B cell (primary cell): ENCODE measurements at regions not wholly inside any gene's neighbourhood (a gene's known extent, or its start where the extent isn't known, plus 50 kb on each side); places are given as distances from the start of the nearest gene placed in this dataset.

ENCODE experiments used
- ATAC-seq: fragments of 200-7000 bp; cut with Tn5 transposase; one replicate; pipeline ENCODE4 v1.10.0; 2021; ENCODE audit warnings: low read depth, mild to moderate bottlenecking, moderate number of reproducible peaks, moderate library complexity
- CTCF ChIA-PET: fragments of 350-600 bp; sonication (Branson Sonifier 250); formaldehyde crosslinking; loops from one replicate; lab custom pipeline; 2021; ENCODE audit warnings: antibody characterized with exemption, inconsistent platforms; lab: Charles Lee
- POLR2A ChIA-PET: fragments of 350-600 bp; sonication (Branson Sonifier 250); formaldehyde crosslinking; loops from one replicate; lab custom pipeline; 2021; ENCODE audit warnings: antibody characterized with exemption; lab: Charles Lee
- DNase-seq: peaks from one replicate; pipeline ENCODE4 v3.0.0; 2013
- H2AFZ ChIP-seq: 2 replicates; pipeline ENCODE4 v1.6.1; 2012; ENCODE audit warnings: mild to moderate bottlenecking, low read depth, low read length; ENCODE audit not compliant: insufficient read depth, poor library complexity, severe bottlenecking
- H3K27ac ChIP-seq, 2 donors: 1 replicate in 1 of 2; 2 replicates in 1 of 2; pipeline ENCODE4 v1.5.1; 2012 to 2013; ENCODE audit warnings: low read length in 2 of 2, mild to moderate bottlenecking in 2 of 2, moderate library complexity in 1 of 2
- H3K27me3 ChIP-seq, 4 experiments: fragments of 200-600 bp in 1 of 4; sonication (generic) in 1 of 4; replicated peaks in 1 of 4; 1 replicate in 2 of 4; 2 replicates in 2 of 4; pipeline versions ENCODE4 v1.6.1 to v1.7.0; 2013 to 2016; ENCODE audit warnings: low read length in 3 of 4, mild to moderate bottlenecking in 2 of 4, mixed read lengths in 1 of 4, moderate library complexity in 1 of 4; ENCODE audit not compliant: insufficient read depth in 4 of 4, control insufficient read depth in 3 of 4; ENCODE audit errors: control extremely low read depth in 1 of 4
- H3K36me3 ChIP-seq, 2 experiments: replicated peaks in 1 of 2; 1 replicate in 1 of 2; 2 replicates in 1 of 2; pipeline versions ENCODE4 v1.6.1 to v1.7.1; 2013; ENCODE audit warnings: low read length in 1 of 2; ENCODE audit not compliant: insufficient read depth in 2 of 2, control insufficient read depth in 1 of 2; ENCODE audit errors: control extremely low read depth in 1 of 2, extremely low read depth in 1 of 2
- H3K4me1 ChIP-seq, 2 donors: fragments of 200-600 bp in 1 of 2; sonication (generic) in 1 of 2; 1 replicate in 1 of 2; 2 replicates in 1 of 2; pipeline versions ENCODE4 v1.5.1 to v1.6.1; 2013 to 2017; ENCODE audit warnings: low read length in 2 of 2; ENCODE audit not compliant: control insufficient read depth in 2 of 2, insufficient read depth in 2 of 2
- H3K4me2 ChIP-seq: replicated peaks from 2 replicates; pipeline ENCODE3; 2012; ENCODE audit warnings: mild to moderate bottlenecking, low read depth, low read length; ENCODE audit not compliant: poor library complexity, severe bottlenecking
- H3K4me3 ChIP-seq, 5 experiments: fragments of 200-600 bp in 1 of 5; sonication (generic) in 1 of 5; 1 replicate in 3 of 5; 2 replicates in 2 of 5; pipeline versions ENCODE4 v1.5.1 to v1.7.0; 2011 to 2016; ENCODE audit warnings: low read length in 4 of 5, mild to moderate bottlenecking in 4 of 5, low read depth in 2 of 5, control low read depth in 1 of 5, moderate library complexity in 1 of 5; ENCODE audit not compliant: insufficient read depth in 1 of 5; ENCODE audit errors: control extremely low read depth in 1 of 5, extremely low read depth in 1 of 5
- H3K79me2 ChIP-seq: fragments of 200-600 bp; sonication (generic); one replicate; pipeline ENCODE4 v1.6.0; 2016; ENCODE audit warnings: low read length; ENCODE audit not compliant: control insufficient read depth, insufficient read depth
- H3K9ac ChIP-seq: fragments of 200-600 bp; sonication (generic); 2 replicates; pipeline ENCODE4 v1.6.1; 2017; ENCODE audit warnings: mild to moderate bottlenecking, low read length, moderate library complexity
- H3K9me3 ChIP-seq, 3 donors: one replicate each; pipeline versions ENCODE4 v1.6.1 to v1.7.1; 2013; ENCODE audit warnings: low read length in 2 of 3; ENCODE audit not compliant: control insufficient read depth in 2 of 3, insufficient read depth in 1 of 3; ENCODE audit errors: control extremely low read depth in 1 of 3
- H4K20me1 ChIP-seq: 2 replicates; pipeline ENCODE4 v1.6.0; 2012; ENCODE audit warnings: mild to moderate bottlenecking, low read length; ENCODE audit not compliant: insufficient read depth, control insufficient read depth, poor library complexity, severe bottlenecking
- H3K27ac Mint-ChIP-seq: one replicate; pipeline ENCODE4 v1.8.0; 2021; ENCODE audit warnings: mixed read lengths
- H3K27me3 Mint-ChIP-seq: one replicate; pipeline ENCODE4 v1.8.0; 2021; ENCODE audit warnings: mixed read lengths
- H3K4me1 Mint-ChIP-seq: one replicate; pipeline ENCODE4 v1.8.0; 2021; ENCODE audit warnings: mixed read lengths
- H3K4me3 Mint-ChIP-seq: one replicate; pipeline ENCODE4 v1.8.0; 2021; ENCODE audit warnings: mixed read lengths
- H3K9me3 Mint-ChIP-seq: one replicate; pipeline ENCODE4 v1.8.0; 2022; ENCODE audit warnings: mixed read lengths; ENCODE audit not compliant: insufficient read depth
- CTCF ChIP-seq: fragments of 200-600 bp; IDR thresholded peaks from one replicate; pipeline ENCODE4 v1.8.0; 2022; ENCODE audit warnings: antibody characterized with exemption, mild to moderate bottlenecking
- EZH2 ChIP-seq: IDR thresholded peaks from 2 replicates; pipeline ENCODE4 v1.6.1; 2012; ENCODE audit warnings: borderline replicate concordance, low read depth, mild to moderate bottlenecking, moderate library complexity, low read length; ENCODE audit not compliant: insufficient read depth, poor library complexity, severe bottlenecking
- WGBS: methylation state at CpG from one replicate; pipeline ENCODE4 v1.1.5; 2013; ENCODE audit warnings: missing lambda C conversion rate; ENCODE audit not compliant: insufficient coverage; 5-methylcytosine and 5-hydroxymethylcytosine counted together
- intact Hi-C: fragments of 100-400 bp; cut with micrococcal nuclease; formaldehyde crosslinking; loops from one replicate; pipeline ENCODE4 v1.10.0; 2022

GRCh38 chr21:14725219-14725618, 179.1 kb upstream of the SAMSN1 start:
- ATAC-seq (no peak), DNase-seq (no peak)
- H3K79me2 ChIP-seq = no peaks in the 10 kb centered on the region
- H3K4me1 ChIP-seq = no peaks in the 10 kb centered on the region
- no peaks in the 10 kb centered on the region for H3K27me3 Mint-ChIP-seq
- H3K4me3 Mint-ChIP-seq = no peak overlapping the region
- H3K9me3 Mint-ChIP-seq = no peaks in the 10 kb centered on the region
- H3K4me1 Mint-ChIP-seq = peaks cover 3% of the 10 kb centered on the region
- TF ChIP-seq EZH2 = no peak
- TF ChIP-seq CTCF = no peak
- H3K9me3 ChIP-seq = no peaks in the 10 kb centered on the region
- intact Hi-C loops = no loop called here
- no peak overlapping the region for H2AFZ ChIP-seq
- no peak overlapping the region for H3K27ac ChIP-seq
- POLR2A ChIA-PET = no interaction called here
- H3K9ac ChIP-seq = no peak overlapping the region
- CTCF ChIA-PET = interaction anchor here (1.4 kb wide), 1 partner anchor 12 kb away, joined by 7 read pairs; no protein-coding TSS in a partner anchor
- no peaks in the 10 kb centered on the region for H3K36me3 ChIP-seq
- no peak overlapping the region for H3K27ac Mint-ChIP-seq
- no peaks in the 10 kb centered on the region for H4K20me1 ChIP-seq
- WGBS = 100% methylated on average over 1 of the region's 4 CpGs
- no peaks in the 10 kb centered on the region for H3K27me3 ChIP-seq
- H3K4me3 ChIP-seq = no peak overlapping the region
- no peak overlapping the region for H3K4me2 ChIP-seq

GRCh38 chr21:14722841-14723483, 176.8 kb upstream of the SAMSN1 start:
- H3K9me3 ChIP-seq = no peaks in the 10 kb centered on the region
- H4K20me1 ChIP-seq = no peaks in the 10 kb centered on the region
- H3K9me3 Mint-ChIP-seq = no peaks in the 10 kb centered on the region
- H3K27ac ChIP-seq = no peak overlapping the region
- no peak overlapping the region for H3K9ac ChIP-seq
- intact Hi-C loops = no loop called here
- WGBS = 93% methylated on average over 3 of the region's 6 CpGs
- peaks cover 3% of the 10 kb centered on the region for H3K4me1 Mint-ChIP-seq
- no peak overlapping the region for H2AFZ ChIP-seq
- no peaks in the 10 kb centered on the region for H3K27me3 ChIP-seq
- H3K4me3 ChIP-seq = no peak overlapping the region
- POLR2A ChIA-PET = no interaction called here
- H3K79me2 ChIP-seq = no peaks in the 10 kb centered on the region
- H3K27me3 Mint-ChIP-seq = no peaks in the 10 kb centered on the region
- ATAC-seq = no peak
- TF ChIP-seq CTCF (no peak), EZH2 (no peak)
- H3K36me3 ChIP-seq = no peaks in the 10 kb centered on the region
- H3K27ac Mint-ChIP-seq = no peak overlapping the region
- no peak overlapping the region for H3K4me2 ChIP-seq
- no peak overlapping the region for H3K4me3 Mint-ChIP-seq
- DNase-seq = no peak
- CTCF ChIA-PET = no interaction called here
- no peaks in the 10 kb centered on the region for H3K4me1 ChIP-seq
